ENCODE measurements at regions not wholly inside any gene's neighbourhood (a gene's known extent, or its start where the extent isn't known, plus 50 kb on each side); places are given as distances from the start of the nearest gene placed in this dataset.

DNA sequence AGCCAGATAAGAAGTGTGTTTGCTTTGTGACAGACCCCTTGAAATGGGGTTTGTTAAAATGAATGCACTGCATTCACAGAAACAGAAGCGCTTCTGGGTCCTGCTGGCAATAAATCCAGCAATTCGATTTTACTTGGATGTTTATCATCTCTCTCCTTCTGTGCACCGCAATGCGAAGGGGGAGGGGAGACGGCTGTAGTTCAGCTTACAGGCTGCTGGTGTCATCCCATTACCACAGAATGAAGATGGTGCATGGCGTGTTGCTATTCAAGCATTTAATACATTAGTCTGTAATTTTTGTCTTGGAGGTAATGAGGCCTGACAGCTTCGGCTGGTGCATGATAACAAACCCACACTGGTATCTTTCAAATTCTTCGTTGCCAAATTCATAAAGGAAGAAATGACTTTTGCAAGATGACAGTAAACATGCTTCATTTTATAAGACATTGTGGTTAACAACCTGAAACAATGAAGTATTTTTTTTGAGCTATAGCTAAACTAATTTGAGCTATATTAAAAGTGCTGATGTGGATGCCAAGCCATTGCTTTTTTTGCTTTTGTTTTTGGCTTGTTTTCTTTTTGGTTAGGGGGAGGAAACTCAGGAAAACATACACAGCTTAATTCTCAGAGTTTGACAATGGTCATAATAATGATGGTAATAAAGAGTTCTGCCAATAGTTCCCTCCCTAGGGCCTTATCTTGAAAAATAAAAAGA is 418.3 kb downstream of the OTOL1 start:
- DNase-seq (ENCODE audit: low read depth), result peak; percentile 47
- no peak overlapping the region for H3K4me3 ChIP-seq (ENCODE audit: low read length)
- TF ChIP-seq, protein P1, sequence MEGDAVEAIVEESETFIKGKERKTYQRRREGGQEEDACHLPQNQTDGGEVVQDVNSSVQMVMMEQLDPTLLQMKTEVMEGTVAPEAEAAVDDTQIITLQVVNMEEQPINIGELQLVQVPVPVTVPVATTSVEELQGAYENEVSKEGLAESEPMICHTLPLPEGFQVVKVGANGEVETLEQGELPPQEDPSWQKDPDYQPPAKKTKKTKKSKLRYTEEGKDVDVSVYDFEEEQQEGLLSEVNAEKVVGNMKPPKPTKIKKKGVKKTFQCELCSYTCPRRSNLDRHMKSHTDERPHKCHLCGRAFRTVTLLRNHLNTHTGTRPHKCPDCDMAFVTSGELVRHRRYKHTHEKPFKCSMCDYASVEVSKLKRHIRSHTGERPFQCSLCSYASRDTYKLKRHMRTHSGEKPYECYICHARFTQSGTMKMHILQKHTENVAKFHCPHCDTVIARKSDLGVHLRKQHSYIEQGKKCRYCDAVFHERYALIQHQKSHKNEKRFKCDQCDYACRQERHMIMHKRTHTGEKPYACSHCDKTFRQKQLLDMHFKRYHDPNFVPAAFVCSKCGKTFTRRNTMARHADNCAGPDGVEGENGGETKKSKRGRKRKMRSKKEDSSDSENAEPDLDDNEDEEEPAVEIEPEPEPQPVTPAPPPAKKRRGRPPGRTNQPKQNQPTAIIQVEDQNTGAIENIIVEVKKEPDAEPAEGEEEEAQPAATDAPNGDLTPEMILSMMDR (IDR thresholded peaks at IDR 0.05; ENCODE audit: insufficient read depth, low read depth, low read length, missing control alignments), result peak; percentile 62

DNA sequence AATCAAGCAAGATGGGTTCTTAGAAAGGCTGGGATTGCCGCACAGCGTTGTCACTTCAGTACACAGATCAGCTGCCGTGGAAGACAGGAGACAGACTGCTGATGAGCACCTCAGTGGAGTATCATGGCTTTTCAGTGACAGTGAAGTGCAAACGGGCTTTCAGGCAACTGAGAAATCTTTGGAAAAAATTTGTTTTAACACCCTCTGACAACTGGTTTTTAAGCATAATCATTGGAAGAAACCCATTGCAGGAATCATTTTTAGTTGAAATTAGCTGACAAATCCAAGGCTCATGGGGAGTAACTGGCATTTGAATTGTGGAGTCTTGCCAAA is 418.8 kb downstream of the OTOL1 start:
- DNase-seq (ENCODE audit: low read depth), result no peak
- no peak overlapping the region for H3K4me3 ChIP-seq (ENCODE audit: low read length)
- TF ChIP-seq, protein P1 (IDR thresholded peaks at IDR 0.05; ENCODE audit: insufficient read depth, low read depth, low read length, missing control alignments), result no peak

DNA sequence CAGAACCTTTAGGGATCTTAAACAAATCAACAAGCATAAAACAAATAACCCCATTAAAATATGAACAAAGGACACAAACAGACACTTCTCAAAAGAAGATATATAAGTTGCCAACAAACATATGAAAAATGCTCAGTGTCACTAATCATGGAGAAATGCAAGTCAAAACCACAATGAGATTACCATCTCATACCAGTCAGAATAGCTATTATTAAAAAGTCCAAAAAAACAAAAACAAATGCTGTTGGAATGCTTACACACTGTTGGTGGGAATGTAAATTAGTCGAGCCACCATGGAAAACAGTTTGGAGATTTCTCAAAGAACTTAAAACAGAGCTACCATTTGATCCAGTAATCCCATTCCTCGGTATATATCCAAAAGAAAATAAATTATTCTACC is 423.6 kb downstream of the OTOL1 start:
- TF ChIP-seq, protein P1 (IDR thresholded peaks at IDR 0.05; ENCODE audit: insufficient read depth, low read depth, low read length, missing control alignments), result no peak
- no peak for DNase-seq (ENCODE audit: low read depth)

DNA sequence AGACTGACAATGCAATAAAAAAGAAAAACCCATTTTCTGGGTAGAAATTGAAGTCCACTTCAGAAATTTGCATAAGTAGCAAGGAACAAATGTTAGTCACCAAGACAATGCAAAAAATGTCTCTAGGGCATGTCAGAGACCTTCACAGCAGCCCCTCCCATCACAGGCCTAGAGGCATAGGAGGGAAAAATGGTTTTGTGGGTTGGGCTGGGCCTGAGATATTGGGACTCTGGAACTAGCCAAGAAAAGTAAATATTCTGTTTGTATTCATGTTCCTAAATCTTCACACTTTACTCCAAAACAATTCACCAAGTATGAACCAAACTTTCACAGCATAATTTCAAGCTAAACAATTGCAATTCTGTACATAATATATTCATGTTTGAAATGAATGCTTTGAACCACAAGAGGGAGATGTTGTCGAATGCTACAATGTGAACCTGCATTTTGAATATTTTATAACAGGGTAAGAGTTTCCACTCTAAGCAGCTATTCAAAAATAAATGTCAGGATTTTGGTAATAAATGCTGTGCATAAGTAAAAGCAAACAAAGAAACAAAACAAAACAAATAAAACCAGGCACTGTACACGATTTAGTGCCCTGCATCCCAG is 429.2 kb downstream of the OTOL1 start:
- DNase-seq (ENCODE audit: low read depth), result peak; percentile 5

More for the DNA sequence above, 423.6 kb downstream of the OTOL1 start:
- no peak overlapping the region for H3K4me3 ChIP-seq (ENCODE audit: low read length)

DNA sequence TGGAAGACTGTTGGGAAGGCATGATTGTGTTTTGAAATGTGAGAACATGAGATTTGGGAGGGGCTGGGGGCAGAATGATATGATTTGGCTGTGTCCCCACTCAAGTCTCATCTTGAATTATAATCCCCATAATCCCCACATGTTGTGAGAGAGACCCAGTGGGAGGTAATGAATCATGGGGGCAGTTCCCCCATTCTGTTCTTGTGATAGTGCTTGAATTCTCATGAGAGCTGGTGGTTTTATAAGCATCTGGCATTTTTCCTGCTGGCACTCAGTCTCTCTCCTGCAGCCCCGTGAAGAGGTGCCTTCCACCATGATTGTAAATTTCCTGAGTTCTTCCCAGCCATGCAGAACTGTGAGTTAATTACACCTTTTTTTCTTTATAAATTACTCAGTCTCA is 430.5 kb downstream of the OTOL1 start:
- H3K4me3 ChIP-seq (ENCODE audit: low read length), result no peak overlapping the region
- DNase-seq (ENCODE audit: low read depth), result no peak
- TF ChIP-seq, protein P1 (IDR thresholded peaks at IDR 0.05; ENCODE audit: insufficient read depth, low read depth, low read length, missing control alignments), result no peak

More for the DNA sequence above, 429.2 kb downstream of the OTOL1 start:
- TF ChIP-seq, protein P1 (IDR thresholded peaks at IDR 0.05; ENCODE audit: insufficient read depth, low read depth, low read length, missing control alignments), result no peak
- H3K4me3 ChIP-seq (ENCODE audit: low read length), result no peak overlapping the region

DNA sequence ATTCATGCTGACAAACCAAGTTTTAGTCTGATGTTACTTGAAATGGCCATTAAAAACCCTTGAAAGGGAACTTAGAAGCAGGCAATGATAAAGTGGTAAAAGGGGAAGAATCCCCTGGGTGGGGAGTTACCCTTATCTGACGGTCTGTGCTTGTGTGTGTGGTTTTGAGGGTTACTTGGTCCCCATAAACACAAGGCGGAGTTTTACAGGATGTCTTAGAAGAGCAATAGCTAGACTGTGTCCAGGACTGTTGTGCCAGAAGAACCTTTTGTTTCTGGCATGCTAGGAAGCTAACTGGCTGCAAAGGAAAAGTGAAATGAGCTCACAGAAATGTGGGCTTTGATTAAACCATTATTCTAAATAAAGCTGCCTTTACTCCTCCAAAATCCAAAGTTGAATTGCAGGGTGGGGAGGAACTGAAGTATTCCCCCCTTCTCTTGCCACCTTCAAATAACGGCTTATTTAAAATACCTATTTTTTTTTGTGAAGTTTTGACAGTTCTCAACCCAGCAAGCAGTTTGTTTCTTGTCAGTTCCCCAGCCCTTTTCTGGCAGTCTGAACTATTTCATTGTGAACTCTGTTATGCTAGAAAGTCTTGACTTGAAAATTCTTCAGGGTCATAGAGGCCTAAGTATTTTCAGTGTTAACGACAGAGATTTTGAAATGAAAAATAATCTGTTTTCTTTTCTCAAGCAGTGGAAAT is 443.5 kb downstream of the OTOL1 start:
- no peak for DNase-seq (ENCODE audit: low read depth)
- no peak overlapping the region for H3K4me3 ChIP-seq (ENCODE audit: low read length)
- TF ChIP-seq, protein P1 (IDR thresholded peaks at IDR 0.05; ENCODE audit: insufficient read depth, low read depth, low read length, missing control alignments), result no peak

Measured in epithelial cell of esophagus (primary cell).